Nephron (organoid): ENCODE measurements at regions not wholly inside any gene's neighbourhood (a gene's known extent, or its start where the extent isn't known, plus 50 kb on each side); places are given as distances from the start of the nearest gene placed in this dataset.

Experiments used
- H3K27ac Mint-ChIP-seq, 3 experiments: 2 replicates each; pipeline ENCODE4 v1.8.0; 2020; ENCODE audit warnings: mixed read lengths in 3 of 3, mild to moderate bottlenecking in 2 of 3, moderate library complexity in 1 of 3
- H3K27me3 Mint-ChIP-seq: 2 replicates; pipeline ENCODE4 v1.8.0; 2021; ENCODE audit warnings: low read depth, mild to moderate bottlenecking, moderate library complexity, mixed read lengths
- H3K36me3 Mint-ChIP-seq: 2 replicates; pipeline ENCODE4 v1.8.0; 2020; ENCODE audit warnings: low read depth, mixed read lengths
- H3K4me1 Mint-ChIP-seq: 2 replicates; pipeline ENCODE4 v1.8.0; 2020; ENCODE audit warnings: mixed read lengths
- H3K4me3 Mint-ChIP-seq, 3 experiments: 2 replicates each; pipeline ENCODE4 v1.8.0; 2020; ENCODE audit warnings: mild to moderate bottlenecking in 3 of 3, mixed read lengths in 3 of 3, moderate library complexity in 2 of 3
- H3K9me3 Mint-ChIP-seq: 2 replicates; pipeline ENCODE4 v1.8.0; 2020; ENCODE audit warnings: mixed read lengths
- TF ChIP-seq, protein P1 (sequence below), 3 experiments: fragments of 200-600 bp; sonication (generic); IDR thresholded peaks; one replicate each; pipeline ENCODE4 v1.5.0; 2021; ENCODE audit warnings: antibody characterized with exemption in 3 of 3; ENCODE audit not compliant: unreplicated experiment in 3 of 3

DNA sequence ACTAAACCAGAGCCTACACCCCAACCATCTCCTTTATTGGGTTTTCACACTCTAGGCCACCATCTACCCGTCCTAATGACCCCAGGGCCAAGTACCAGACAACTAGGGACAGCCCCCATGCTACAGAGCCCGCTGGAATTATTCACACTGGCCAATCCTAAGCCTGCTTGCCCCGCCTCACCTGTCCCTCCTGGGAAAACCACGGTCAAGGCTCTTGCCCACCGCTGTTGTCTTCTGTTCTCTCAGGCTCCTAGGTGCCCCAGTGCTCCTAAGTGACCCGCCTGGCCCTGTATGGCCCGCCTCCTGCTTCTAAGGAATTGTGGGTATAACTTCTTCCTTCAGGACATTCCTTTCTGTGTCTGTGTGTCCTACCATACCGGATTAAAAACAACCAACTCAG, 453.4 kb downstream of the CD83 start:
- Mint-ChIP-seq H3K4me1 (no peaks in the 10 kb centered on the region), H3K4me3 (no peak overlapping the region), H3K36me3 (no peaks in the 10 kb centered on the region), H3K9me3 (no peaks in the 10 kb centered on the region), H3K27ac (no peak overlapping the region), H3K27me3 (peaks cover 4% of the 10 kb centered on the region)
- TF ChIP-seq, protein P1, sequence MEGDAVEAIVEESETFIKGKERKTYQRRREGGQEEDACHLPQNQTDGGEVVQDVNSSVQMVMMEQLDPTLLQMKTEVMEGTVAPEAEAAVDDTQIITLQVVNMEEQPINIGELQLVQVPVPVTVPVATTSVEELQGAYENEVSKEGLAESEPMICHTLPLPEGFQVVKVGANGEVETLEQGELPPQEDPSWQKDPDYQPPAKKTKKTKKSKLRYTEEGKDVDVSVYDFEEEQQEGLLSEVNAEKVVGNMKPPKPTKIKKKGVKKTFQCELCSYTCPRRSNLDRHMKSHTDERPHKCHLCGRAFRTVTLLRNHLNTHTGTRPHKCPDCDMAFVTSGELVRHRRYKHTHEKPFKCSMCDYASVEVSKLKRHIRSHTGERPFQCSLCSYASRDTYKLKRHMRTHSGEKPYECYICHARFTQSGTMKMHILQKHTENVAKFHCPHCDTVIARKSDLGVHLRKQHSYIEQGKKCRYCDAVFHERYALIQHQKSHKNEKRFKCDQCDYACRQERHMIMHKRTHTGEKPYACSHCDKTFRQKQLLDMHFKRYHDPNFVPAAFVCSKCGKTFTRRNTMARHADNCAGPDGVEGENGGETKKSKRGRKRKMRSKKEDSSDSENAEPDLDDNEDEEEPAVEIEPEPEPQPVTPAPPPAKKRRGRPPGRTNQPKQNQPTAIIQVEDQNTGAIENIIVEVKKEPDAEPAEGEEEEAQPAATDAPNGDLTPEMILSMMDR (IDR thresholded peaks at IDR 0.05; ENCODE audit: unreplicated experiment in 3 of 3), result no peak

DNA sequence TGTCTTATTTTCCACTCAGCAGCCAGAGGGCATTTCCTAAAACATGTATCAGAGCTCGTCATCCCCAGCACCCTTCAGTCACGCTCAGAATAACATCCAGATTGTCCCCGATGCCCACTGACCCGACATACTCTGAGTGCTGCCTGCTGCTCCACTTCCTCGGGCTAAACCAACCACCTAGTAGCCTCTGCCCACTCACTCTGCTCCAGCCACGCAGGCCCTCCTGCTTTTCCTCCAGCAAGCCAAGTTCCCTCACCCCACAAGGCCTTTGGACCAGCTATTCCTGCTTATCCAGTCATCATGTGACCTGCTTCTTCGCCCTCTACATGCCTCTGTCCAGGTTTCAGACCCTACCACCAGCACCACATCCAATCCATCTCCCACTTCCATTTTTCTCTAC, 454.2 kb downstream of the CD83 start:
- Mint-ChIP-seq H3K4me3 (no peak overlapping the region), H3K9me3 (no peaks in the 10 kb centered on the region), H3K4me1 (no peaks in the 10 kb centered on the region), H3K27me3 (peaks cover 7% of the 10 kb centered on the region), H3K27ac (no peak overlapping the region), H3K36me3 (no peaks in the 10 kb centered on the region)
- TF ChIP-seq, protein P1 (IDR thresholded peaks at IDR 0.05; ENCODE audit: unreplicated experiment in 3 of 3), result no peak

DNA sequence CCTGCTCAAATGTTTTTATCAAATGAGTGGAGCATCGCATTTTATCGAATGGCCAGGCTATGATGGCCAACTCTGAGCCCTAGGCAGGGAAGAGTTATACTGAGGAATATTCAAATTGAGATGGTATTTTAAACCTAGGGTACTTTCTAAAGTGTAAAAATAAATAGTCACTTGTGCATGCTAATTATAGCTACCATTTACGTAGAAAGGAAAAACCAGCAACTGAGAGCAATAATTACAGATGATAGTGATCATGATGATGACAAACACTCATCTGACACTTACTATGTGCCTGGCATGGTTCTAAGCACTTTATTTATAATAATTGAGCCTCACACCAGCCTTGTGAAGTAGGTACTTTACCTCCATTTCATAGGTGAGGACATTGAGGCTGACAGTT, 455.7 kb downstream of the CD83 start:
- Mint-ChIP-seq H3K9me3 (no peaks in the 10 kb centered on the region), H3K27me3 (peaks cover 7% of the 10 kb centered on the region), H3K36me3 (no peaks in the 10 kb centered on the region), H3K4me1 (no peaks in the 10 kb centered on the region), H3K4me3 (no peak overlapping the region), H3K27ac (no peak overlapping the region)
- TF ChIP-seq, protein P1 (IDR thresholded peaks at IDR 0.05; ENCODE audit: unreplicated experiment in 3 of 3), result no peak

DNA sequence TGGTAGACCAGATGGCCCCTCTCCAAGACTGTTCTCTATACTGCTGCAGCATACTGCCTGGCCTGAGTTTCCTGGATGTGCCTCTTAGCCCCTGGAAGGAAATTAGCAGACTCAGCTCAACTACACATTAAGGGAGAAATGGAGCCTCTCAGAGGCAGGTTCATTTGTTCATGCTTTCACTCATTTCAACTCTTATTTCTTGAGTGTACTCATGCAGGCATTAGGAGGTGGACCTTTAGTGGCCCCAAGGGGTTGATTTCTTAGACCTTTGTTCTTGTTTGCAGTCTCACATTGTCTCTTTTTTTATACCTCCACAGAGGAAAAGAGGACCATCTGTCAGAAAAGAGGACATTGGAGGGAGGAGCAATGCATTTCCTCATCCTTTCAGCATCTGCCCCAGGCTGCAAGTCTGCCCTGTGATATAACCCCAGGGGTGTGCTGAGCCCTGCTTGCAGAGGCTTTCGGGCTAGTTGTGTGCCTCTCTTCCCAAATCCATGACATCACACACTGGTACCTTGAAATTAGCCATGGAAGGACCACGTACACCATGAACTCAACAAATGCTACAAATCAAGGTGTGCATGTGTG, 456.2 kb downstream of the CD83 start:
- Mint-ChIP-seq H3K4me3 (no peak overlapping the region), H3K4me1 (no peaks in the 10 kb centered on the region), H3K27ac (no peak overlapping the region), H3K9me3 (no peaks in the 10 kb centered on the region), H3K36me3 (no peaks in the 10 kb centered on the region), H3K27me3 (peaks cover 7% of the 10 kb centered on the region)
- TF ChIP-seq, protein P1 (IDR thresholded peaks at IDR 0.05; ENCODE audit: unreplicated experiment in 3 of 3), result no peak

DNA sequence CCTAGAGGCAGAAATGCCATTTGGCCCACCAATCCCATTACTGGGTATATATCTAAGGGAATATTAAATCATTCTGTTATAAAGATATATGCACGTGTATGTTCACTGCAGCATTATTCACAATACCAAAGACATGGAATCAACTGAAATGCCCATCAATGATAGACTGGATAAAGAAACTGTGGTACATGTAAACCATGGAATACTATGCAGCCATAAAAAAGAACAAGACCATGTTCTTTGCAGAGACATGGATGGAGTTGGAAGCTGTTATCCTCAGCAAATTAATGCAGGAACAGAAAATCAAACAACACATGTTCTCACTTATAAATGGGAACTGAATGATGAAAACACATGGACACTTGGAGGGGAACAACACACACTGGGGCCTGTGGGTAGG, 458.4 kb downstream of the CD83 start:
- no peaks in the 10 kb centered on the region for H3K4me1 Mint-ChIP-seq
- H3K4me3 Mint-ChIP-seq, result no peak overlapping the region
- no peaks in the 10 kb centered on the region for H3K9me3 Mint-ChIP-seq
- TF ChIP-seq, protein P1 (IDR thresholded peaks at IDR 0.05; ENCODE audit: unreplicated experiment in 3 of 3), result no peak
- peaks cover 3% of the 10 kb centered on the region for H3K27me3 Mint-ChIP-seq
- H3K27ac Mint-ChIP-seq, result no peak overlapping the region
- H3K36me3 Mint-ChIP-seq, result no peaks in the 10 kb centered on the region

DNA sequence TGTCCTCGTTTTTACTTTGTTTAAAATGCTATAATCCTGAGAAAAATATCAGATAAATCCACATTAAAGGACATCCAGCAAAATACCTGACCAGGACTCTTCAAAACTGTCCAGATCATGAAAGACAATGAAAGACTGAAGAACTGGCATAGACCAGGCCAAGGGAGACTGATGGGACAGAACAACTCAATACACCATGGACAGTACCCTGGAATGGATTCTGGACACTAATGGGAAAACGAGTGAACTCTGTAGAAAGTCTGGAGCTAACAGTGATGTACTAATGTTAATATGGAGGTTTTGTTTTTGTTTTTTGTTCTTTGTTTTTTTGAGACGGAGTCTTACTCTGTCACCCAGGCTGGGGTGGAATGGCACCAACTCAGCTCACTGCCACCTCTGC, 461.4 kb downstream of the CD83 start:
- TF ChIP-seq, protein P1 (IDR thresholded peaks at IDR 0.05; ENCODE audit: unreplicated experiment in 3 of 3), result no peak
- Mint-ChIP-seq H3K27ac (no peak overlapping the region), H3K36me3 (no peaks in the 10 kb centered on the region), H3K4me3 (no peak overlapping the region), H3K27me3 (peaks cover 3% of the 10 kb centered on the region), H3K4me1 (no peaks in the 10 kb centered on the region), H3K9me3 (no peaks in the 10 kb centered on the region)
